ENCODE measurements at regions not wholly inside any gene's neighbourhood (a gene's known extent, or its start where the extent isn't known, plus 50 kb on each side); places are given as distances from the start of the nearest gene placed in this dataset.

DNA sequence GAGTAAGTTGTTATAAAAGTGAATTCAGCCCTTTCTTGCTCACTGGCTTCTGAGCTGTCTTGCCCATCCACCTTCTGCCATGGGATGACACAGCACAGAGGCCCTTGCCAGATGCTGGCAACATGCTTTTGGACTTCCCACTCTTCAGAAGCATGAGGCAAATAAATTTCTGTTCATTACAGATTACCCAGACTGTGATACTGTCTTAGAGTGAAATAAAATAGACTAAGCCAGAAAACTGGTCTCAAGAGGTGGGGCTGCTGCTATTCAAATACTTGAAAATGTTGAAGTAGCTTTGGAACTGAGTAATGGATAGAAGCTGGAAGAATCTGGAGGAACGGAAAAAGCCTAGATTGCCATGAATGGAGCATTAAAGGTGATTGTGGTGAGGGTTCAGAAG, 170.4 kb downstream of the ZMAT3 start:
- TF ChIP-seq, protein P1, sequence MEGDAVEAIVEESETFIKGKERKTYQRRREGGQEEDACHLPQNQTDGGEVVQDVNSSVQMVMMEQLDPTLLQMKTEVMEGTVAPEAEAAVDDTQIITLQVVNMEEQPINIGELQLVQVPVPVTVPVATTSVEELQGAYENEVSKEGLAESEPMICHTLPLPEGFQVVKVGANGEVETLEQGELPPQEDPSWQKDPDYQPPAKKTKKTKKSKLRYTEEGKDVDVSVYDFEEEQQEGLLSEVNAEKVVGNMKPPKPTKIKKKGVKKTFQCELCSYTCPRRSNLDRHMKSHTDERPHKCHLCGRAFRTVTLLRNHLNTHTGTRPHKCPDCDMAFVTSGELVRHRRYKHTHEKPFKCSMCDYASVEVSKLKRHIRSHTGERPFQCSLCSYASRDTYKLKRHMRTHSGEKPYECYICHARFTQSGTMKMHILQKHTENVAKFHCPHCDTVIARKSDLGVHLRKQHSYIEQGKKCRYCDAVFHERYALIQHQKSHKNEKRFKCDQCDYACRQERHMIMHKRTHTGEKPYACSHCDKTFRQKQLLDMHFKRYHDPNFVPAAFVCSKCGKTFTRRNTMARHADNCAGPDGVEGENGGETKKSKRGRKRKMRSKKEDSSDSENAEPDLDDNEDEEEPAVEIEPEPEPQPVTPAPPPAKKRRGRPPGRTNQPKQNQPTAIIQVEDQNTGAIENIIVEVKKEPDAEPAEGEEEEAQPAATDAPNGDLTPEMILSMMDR (IDR thresholded peaks at IDR 0.05; ENCODE audit: insufficient read depth, low read length), result no peak
- H3K4me3 ChIP-seq (ENCODE audit: low read depth, low read length), result no peak overlapping the region
- no peak for DNase-seq (ENCODE audit: low read depth)

DNA sequence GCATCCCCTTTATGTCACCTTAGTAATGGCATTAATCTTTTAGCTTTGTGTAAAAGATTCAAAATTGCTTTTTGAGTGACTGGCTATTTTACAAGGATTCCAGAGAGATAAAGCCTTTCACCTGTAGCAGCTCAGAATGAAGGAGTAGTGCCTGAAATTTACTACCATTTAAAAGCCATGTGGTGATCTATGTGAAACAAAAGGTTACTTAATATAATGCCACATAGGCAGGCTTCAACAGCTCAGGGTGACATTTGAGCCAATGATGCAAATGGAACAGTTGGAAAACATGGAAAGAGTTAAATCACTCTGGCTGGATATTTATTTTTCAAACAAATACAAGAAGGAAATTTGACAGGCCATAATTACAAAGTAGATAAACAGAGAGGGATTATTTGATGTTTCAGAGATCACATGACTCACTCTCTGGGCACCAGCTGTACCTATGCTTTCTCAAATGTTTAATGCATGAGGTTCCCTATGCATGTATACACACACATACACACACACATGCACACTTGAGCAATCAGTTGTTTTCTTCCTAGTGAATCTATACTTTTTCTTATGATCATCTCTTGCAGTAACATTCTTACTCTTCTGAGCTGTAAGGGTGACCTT, 171.5 kb downstream of the ZMAT3 start:
- no peak overlapping the region for H3K4me3 ChIP-seq (ENCODE audit: low read depth, low read length)
- DNase-seq (ENCODE audit: low read depth), result no peak
- TF ChIP-seq, protein P1 (IDR thresholded peaks at IDR 0.05; ENCODE audit: insufficient read depth, low read length), result no peak

GRCh38 chr3:178895178-178895789, 176.3 kb downstream of the ZMAT3 start:
- TF ChIP-seq, protein P1 (IDR thresholded peaks at IDR 0.05; ENCODE audit: insufficient read depth, low read length), result no peak
- no peak for DNase-seq (ENCODE audit: low read depth)
- no peak overlapping the region for H3K4me3 ChIP-seq (ENCODE audit: low read depth, low read length)

Data from fibroblast of the aortic adventitia (primary cell).